ENCODE measurements at regions not wholly inside any gene's neighbourhood (a gene's known extent, or its start where the extent isn't known, plus 50 kb on each side); places are given as distances from the start of the nearest gene placed in this dataset.

- TF ChIP-seq CTCF (IDR thresholded peaks at IDR 0.05; ENCODE audit: unreplicated experiment), result no peak
- no peak for DNase-seq (ENCODE audit: low spot score in 2 of 2, unreplicated experiment in 2 of 2)
- Mint-ChIP-seq H3K4me3 (no peak overlapping the region), H3K27ac (peak overlapping the region; percentile 58), H3K36me3 (no peaks in the 10 kb centered on the region), H3K4me1 (peaks cover 18% of the 10 kb centered on the region), H3K27me3 (ENCODE audit: low read depth) (peaks cover 5% of the 10 kb centered on the region), H3K9me3 (peaks cover 11% of the 10 kb centered on the region)
These were observed 248.6 kb downstream of the IRX1 start for GRCh38 chr5:3844266-3844665.

GRCh38 chr5:3845230-3845629 lies 249.6 kb downstream of the IRX1 start:
- no peak overlapping the region for H3K4me3 Mint-ChIP-seq
- peaks cover 11% of the 10 kb centered on the region for H3K9me3 Mint-ChIP-seq
- H3K36me3 Mint-ChIP-seq, result no peaks in the 10 kb centered on the region
- H3K27ac Mint-ChIP-seq, result no peak overlapping the region
- TF ChIP-seq CTCF (IDR thresholded peaks at IDR 0.05; ENCODE audit: unreplicated experiment), result no peak
- DNase-seq (ENCODE audit: low spot score in 2 of 2, unreplicated experiment in 2 of 2), result no peak
- H3K27me3 Mint-ChIP-seq (ENCODE audit: low read depth), result peaks cover 5% of the 10 kb centered on the region
- peaks cover 18% of the 10 kb centered on the region for H3K4me1 Mint-ChIP-seq

- TF ChIP-seq CTCF (IDR thresholded peaks at IDR 0.05; ENCODE audit: unreplicated experiment), result no peak
- H3K9me3 Mint-ChIP-seq, result no peaks in the 10 kb centered on the region
- H3K36me3 Mint-ChIP-seq, result no peaks in the 10 kb centered on the region
- H3K27ac Mint-ChIP-seq, result no peak overlapping the region
- H3K4me1 Mint-ChIP-seq, result peaks cover 24% of the 10 kb centered on the region
- no peak overlapping the region for H3K4me3 Mint-ChIP-seq
- peaks cover 11% of the 10 kb centered on the region for H3K27me3 Mint-ChIP-seq (ENCODE audit: low read depth)
- DNase-seq (ENCODE audit: low spot score in 2 of 2, unreplicated experiment in 2 of 2), result no peak
These were observed 256.7 kb downstream of the IRX1 start for GRCh38 chr5:3852161-3852916.

- H3K27me3 Mint-ChIP-seq (ENCODE audit: low read depth), result peaks cover 8% of the 10 kb centered on the region
- peaks cover 28% of the 10 kb centered on the region for H3K4me1 Mint-ChIP-seq
These were observed 257.7 kb downstream of the IRX1 start for GRCh38 chr5:3853362-3853761.

GRCh38 chr5:3854188-3854821 lies 258.7 kb downstream of the IRX1 start:
- Mint-ChIP-seq H3K4me3 (no peak overlapping the region), H3K27me3 (ENCODE audit: low read depth) (peaks cover 6% of the 10 kb centered on the region), H3K4me1 (peaks cover 30% of the 10 kb centered on the region), H3K9me3 (no peaks in the 10 kb centered on the region), H3K27ac (no peak overlapping the region), H3K36me3 (no peaks in the 10 kb centered on the region)
- no peak for TF ChIP-seq CTCF (IDR thresholded peaks at IDR 0.05; ENCODE audit: unreplicated experiment)
- no peak for DNase-seq (ENCODE audit: low spot score in 2 of 2, unreplicated experiment in 2 of 2)

More at GRCh38 chr5:3853362-3853761, 257.7 kb downstream of the IRX1 start:
- no peaks in the 10 kb centered on the region for H3K9me3 Mint-ChIP-seq
- DNase-seq (ENCODE audit: low spot score in 2 of 2, unreplicated experiment in 2 of 2), result no peak
- TF ChIP-seq CTCF (IDR thresholded peaks at IDR 0.05; ENCODE audit: unreplicated experiment), result no peak
- H3K36me3 Mint-ChIP-seq, result no peaks in the 10 kb centered on the region
- H3K4me3 Mint-ChIP-seq, result no peak overlapping the region
- no peak overlapping the region for H3K27ac Mint-ChIP-seq
